GM12872 (cell line): ENCODE measurements at regions not wholly inside any gene's neighbourhood (a gene's known extent, or its start where the extent isn't known, plus 50 kb on each side); places are given as distances from the start of the nearest gene placed in this dataset.

ENCODE experiments used
- TF ChIP-seq, protein P1 (sequence below): IDR thresholded peaks from 3 replicates; pipeline ENCODE4 v1.5.1; 2011; ENCODE audit warnings: low read depth, mild to moderate bottlenecking, low read length, moderate library complexity; ENCODE audit not compliant: insufficient read depth

DNA sequence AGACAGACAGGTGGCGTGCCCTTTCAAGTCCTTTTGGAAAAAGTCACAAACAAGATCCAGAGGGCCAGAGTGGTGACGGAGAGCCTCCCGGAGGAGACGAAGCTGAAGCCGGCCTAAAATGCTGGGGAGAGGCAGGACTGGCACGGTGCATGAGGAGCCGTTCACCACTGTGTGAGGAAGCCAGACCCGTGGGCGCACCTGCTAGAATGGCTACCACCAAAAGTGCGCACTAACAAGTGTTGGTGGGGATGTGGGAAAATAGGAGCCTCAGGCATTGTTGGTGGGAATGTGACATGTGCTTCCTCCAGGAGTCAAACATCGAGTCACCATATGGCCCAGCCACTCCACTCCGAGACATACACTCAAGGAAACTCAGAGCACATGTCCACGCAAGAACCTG, 67.4 kb upstream of the HELT start:
- TF ChIP-seq, protein P1, sequence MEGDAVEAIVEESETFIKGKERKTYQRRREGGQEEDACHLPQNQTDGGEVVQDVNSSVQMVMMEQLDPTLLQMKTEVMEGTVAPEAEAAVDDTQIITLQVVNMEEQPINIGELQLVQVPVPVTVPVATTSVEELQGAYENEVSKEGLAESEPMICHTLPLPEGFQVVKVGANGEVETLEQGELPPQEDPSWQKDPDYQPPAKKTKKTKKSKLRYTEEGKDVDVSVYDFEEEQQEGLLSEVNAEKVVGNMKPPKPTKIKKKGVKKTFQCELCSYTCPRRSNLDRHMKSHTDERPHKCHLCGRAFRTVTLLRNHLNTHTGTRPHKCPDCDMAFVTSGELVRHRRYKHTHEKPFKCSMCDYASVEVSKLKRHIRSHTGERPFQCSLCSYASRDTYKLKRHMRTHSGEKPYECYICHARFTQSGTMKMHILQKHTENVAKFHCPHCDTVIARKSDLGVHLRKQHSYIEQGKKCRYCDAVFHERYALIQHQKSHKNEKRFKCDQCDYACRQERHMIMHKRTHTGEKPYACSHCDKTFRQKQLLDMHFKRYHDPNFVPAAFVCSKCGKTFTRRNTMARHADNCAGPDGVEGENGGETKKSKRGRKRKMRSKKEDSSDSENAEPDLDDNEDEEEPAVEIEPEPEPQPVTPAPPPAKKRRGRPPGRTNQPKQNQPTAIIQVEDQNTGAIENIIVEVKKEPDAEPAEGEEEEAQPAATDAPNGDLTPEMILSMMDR, result no peak

DNA sequence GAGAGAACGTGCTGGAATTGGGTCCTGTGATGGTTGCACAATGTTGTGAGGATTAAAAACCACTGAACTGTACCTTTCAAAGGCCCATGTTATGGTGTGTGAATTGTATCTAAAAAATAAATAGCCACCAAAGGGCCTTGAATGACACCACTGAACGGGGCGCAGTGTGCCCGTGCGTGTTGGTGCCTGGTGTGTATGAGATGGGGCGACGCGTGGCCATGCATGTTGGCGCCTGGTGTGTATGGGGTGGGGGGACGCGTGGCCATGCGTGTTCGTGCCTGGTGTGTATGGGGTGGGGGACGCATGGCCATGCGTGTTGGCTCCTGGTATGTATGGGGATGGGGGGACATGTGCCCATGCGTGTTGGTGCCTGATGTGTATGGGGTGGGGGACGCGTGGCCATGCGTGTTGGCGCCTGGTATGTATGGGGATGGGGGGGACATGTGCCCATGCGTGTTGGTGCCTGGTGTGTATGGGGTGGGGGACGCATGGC, 66.6 kb upstream of the HELT start:
- TF ChIP-seq, protein P1, result no peak

DNA sequence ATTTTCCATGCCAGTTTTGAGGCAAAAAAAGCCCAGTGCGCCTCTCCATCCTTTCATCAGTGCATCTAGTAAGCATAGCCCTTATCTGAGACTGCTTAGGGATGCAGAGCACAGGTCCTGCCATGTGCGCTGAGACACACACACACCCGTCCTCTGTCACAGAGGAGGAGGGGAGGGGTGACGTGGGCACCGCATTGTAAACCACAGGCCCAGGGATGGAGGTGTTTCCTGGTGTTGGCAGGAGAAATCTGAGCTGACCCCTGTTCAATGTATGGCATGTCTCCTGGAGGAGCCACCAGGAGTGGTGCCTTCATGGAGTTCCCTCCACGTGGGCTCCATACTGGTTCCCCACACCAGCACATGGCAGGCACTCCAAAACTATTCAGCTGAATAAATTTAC, 65.8 kb upstream of the HELT start:
- TF ChIP-seq, protein P1, result no peak

DNA sequence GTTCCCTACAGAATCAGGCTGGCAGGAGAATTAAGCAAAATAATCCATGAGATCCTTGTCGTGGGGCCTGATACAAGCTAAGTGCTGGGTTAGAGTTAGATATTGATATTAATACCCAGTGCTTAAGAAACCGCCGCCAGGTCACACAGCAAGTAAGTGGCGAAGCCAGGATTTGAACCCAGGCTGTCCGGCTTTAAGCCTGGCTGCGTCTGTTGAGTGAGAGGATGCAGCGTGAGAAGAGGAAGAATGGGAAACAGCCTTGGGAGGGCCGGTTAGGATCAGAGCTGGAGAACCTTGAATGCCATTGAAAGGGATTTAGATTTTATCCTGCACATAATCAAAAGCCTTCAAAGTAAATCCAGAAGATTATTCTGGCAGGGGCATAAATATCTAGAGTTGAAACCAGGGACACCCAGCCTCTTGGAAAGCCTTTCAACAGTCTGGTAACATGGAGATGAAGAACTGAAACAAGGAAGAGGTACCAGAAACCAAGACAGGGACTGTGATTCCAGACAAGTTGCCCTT, 64.8 kb upstream of the HELT start:
- TF ChIP-seq, protein P1, result no peak

DNA sequence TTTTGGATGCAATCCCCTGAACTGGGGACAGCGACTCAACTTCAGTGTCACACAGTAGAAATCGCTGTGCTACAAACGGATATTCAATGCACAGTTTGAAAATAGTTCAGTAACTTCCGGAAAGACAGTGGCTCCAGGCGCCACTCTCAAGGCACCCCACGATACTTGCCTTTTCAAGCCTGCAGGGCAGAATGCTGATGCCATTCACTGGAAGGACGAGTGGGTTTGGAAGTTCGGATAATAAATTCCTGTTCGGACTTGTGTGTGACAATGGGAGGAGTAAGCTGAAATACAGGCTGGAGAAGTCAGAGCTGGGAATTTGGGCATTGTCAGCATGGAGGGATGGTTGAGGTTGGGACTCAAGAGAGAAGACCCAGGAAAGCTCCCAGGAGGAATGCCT, 64.3 kb upstream of the HELT start:
- TF ChIP-seq, protein P1, result no peak

DNA sequence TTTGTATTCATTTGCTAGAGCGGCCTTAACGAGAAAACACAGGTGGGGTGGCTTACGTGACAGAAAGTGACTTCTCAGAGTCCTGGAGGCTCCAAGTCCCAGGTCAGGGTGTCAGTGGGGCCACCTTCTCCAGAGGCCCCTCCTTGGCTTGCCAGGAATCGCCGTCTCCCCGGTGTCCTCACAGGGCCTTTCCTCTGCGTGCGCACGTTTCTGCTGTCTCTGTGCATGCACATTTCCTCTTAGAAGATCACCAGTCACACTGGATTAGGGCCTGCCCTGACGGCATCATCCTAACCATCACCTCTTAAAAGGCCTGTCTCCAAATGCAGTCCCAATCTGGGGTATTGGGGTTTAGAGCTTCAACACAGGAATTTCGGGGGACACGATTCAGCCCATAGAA, 63.8 kb upstream of the HELT start:
- TF ChIP-seq, protein P1, result no peak

DNA sequence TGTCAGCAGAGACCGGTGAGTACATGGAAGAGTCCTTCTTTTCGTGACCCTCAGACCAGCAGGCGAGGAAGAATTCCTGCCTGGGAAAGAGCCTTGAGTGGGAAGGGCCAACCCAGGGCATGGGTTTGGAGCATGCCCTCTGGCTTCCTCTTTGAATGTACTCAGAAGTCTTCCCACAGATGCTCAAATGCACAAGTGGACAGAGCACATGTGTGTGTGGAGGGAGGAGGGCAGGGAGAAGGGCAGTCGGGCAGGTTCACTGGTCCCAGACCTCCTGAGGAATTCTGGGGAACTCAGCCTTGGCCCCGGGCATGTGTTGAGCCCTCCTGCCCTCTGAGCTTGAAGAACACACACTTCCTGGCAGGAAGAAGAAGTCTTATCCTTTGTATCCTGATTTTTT, 63.2 kb upstream of the HELT start:
- TF ChIP-seq, protein P1, result no peak
